Type B pancreatic cell (in vitro differentiated cells): ENCODE measurements at regions not wholly inside any gene's neighbourhood (a gene's known extent, or its start where the extent isn't known, plus 50 kb on each side); places are given as distances from the start of the nearest gene placed in this dataset.

Source experiments
- DNase-seq: peaks from one replicate; pipeline ENCODE4 v3.0.0; 2021; ENCODE audit warnings: mixed read lengths; ENCODE audit not compliant: unreplicated experiment; ENCODE audit errors: extremely low spot score
- H3K27ac Mint-ChIP-seq: 2 replicates; pipeline ENCODE4 v1.8.0; 2021; ENCODE audit warnings: mild to moderate bottlenecking, mixed read lengths
- H3K27me3 Mint-ChIP-seq: 2 replicates; pipeline ENCODE4 v1.8.0; 2021; ENCODE audit warnings: mixed read lengths
- H3K36me3 Mint-ChIP-seq: 2 replicates; pipeline ENCODE4 v1.8.0; 2021; ENCODE audit warnings: mixed read lengths
- H3K4me1 Mint-ChIP-seq: one replicate; pipeline ENCODE4 v1.8.0; 2021; ENCODE audit warnings: mixed read lengths; ENCODE audit not compliant: unreplicated experiment
- H3K4me3 Mint-ChIP-seq: 2 replicates; pipeline ENCODE4 v1.8.0; 2021; ENCODE audit warnings: mild to moderate bottlenecking, mixed read lengths
- H3K9me3 Mint-ChIP-seq: 2 replicates; pipeline ENCODE4 v1.8.0; 2021; ENCODE audit warnings: mixed read lengths
- CTCF ChIP-seq: fragments of 200-600 bp; sonication (generic); conservative IDR thresholded peaks from 2 replicates; pipeline ENCODE4 v1.5.0; 2021; ENCODE audit warnings: antibody characterized with exemption, mild to moderate bottlenecking

- Mint-ChIP-seq H3K4me3 (no peak overlapping the region), H3K9me3 (no peaks in the 10 kb centered on the region), H3K4me1 (peaks cover 15% of the 10 kb centered on the region), H3K27ac (no peak overlapping the region), H3K27me3 (peaks cover 3% of the 10 kb centered on the region), H3K36me3 (no peaks in the 10 kb centered on the region)
- DNase-seq = peak; percentile 49
- no peak for TF ChIP-seq CTCF
Measured at GRCh38 chr22:49009359-49010063, 818.2 kb downstream of the BRD1 start.

GRCh38 chr22:49008682-49009235 lies 818.9 kb downstream of the BRD1 start:
- no peak overlapping the region for H3K27ac Mint-ChIP-seq
- H3K9me3 Mint-ChIP-seq = no peaks in the 10 kb centered on the region
- no peak for TF ChIP-seq CTCF

GRCh38 chr22:49007013-49007653 lies 820.5 kb downstream of the BRD1 start:
- no peaks in the 10 kb centered on the region for H3K9me3 Mint-ChIP-seq
- DNase-seq = no peak
- peaks cover 3% of the 10 kb centered on the region for H3K4me1 Mint-ChIP-seq
- no peak overlapping the region for H3K27ac Mint-ChIP-seq
- H3K27me3 Mint-ChIP-seq = peaks cover 3% of the 10 kb centered on the region
- H3K36me3 Mint-ChIP-seq = no peaks in the 10 kb centered on the region
- H3K4me3 Mint-ChIP-seq = no peak overlapping the region
- no peak for TF ChIP-seq CTCF

More at GRCh38 chr22:49008682-49009235, 818.9 kb downstream of the BRD1 start:
- Mint-ChIP-seq H3K4me3 (no peak overlapping the region), H3K27me3 (peaks cover 3% of the 10 kb centered on the region), H3K4me1 (peaks cover 9% of the 10 kb centered on the region), H3K36me3 (no peaks in the 10 kb centered on the region)
- DNase-seq = peak; percentile 45

DNA sequence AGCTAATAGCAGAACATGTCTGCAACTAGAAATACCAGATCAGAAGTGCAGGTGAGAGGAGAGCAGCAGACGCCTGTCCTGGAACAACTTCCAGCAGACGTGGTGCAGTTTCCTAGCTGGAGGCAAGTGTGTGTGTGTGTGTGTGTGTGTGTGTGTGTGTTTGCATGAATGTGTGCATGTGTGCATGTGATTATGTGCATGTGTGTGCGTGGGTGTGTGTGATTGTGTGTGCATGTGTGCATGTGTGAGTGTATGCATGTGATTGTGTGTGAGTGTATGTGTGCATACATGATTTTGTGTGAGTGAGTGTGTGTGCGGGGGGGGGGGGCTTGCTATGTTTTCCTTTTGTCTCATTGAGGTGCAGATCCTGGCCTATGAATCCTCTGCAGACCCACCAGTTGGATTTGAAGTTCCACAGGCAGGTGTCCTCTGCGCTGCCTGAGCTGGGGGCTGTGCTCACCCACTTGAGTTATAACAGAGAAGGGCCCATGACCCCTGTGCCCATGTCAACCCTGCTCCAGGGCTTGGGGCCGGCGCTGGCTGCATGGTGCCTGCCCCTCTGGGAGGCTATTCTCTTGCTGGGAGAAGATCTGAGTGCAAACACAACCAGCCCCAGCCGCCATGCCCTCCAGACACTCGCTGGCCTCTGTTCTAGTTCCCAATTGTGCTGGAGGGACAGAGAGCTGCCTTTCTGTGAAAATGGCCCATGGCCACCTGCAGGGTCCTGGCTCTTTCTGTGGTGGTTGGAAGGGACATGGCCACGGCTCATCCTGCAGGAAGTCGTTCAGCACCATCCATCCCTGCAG lies 821.3 kb downstream of the BRD1 start:
- H3K36me3 Mint-ChIP-seq = no peaks in the 10 kb centered on the region
- no peak for TF ChIP-seq CTCF
- H3K9me3 Mint-ChIP-seq = no peaks in the 10 kb centered on the region
- no peak for DNase-seq
- H3K4me1 Mint-ChIP-seq = no peaks in the 10 kb centered on the region
- H3K4me3 Mint-ChIP-seq = no peak overlapping the region
- H3K27me3 Mint-ChIP-seq = peaks cover 5% of the 10 kb centered on the region
- no peak overlapping the region for H3K27ac Mint-ChIP-seq

DNA sequence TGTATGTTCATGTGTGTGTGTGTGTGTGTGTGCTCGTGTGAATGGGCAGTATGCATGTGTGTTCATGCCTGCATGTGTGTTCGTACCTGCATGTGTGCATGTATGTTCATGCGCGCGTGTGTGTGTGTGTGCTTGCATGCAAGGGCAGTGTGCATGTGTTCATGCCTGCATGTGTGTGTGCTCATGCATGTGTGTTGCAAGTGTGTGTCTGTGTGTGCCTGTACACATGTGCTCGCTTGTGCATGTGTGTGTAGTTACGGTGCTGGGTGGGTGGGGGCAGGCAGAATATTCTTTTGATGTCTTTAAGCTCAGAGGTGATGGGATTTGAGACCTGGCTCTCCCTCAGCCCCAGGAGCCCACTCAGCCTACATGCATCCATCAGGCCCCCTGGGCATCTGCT lies 822.1 kb downstream of the BRD1 start:
- no peak overlapping the region for H3K4me3 Mint-ChIP-seq
- H3K36me3 Mint-ChIP-seq = no peaks in the 10 kb centered on the region
- TF ChIP-seq CTCF = no peak
- peaks cover 6% of the 10 kb centered on the region for H3K27me3 Mint-ChIP-seq
- no peaks in the 10 kb centered on the region for H3K9me3 Mint-ChIP-seq
- no peak overlapping the region for H3K27ac Mint-ChIP-seq
- no peaks in the 10 kb centered on the region for H3K4me1 Mint-ChIP-seq
- no peak for DNase-seq
